T-helper 2 cell treated with Interferon-gamma antibody and Interleukin-4, amounts not matched to agents 5 μg/mL and 100 μg/mL, for 36 hours (primary cell): ENCODE measurements at regions not wholly inside any gene's neighbourhood (a gene's known extent, or its start where the extent isn't known, plus 50 kb on each side); places are given as distances from the start of the nearest gene placed in this dataset.

Experiments used
- DNase-seq: peaks from one replicate; pipeline ENCODE4 v3.0.0; 2021; ENCODE audit warnings: low spot score
- H3K27ac Mint-ChIP-seq: one replicate; pipeline ENCODE4 v1.8.0; 2021; ENCODE audit warnings: mild to moderate bottlenecking, mixed read lengths
- H3K27me3 Mint-ChIP-seq: one replicate; pipeline ENCODE4 v1.8.0; 2021; ENCODE audit warnings: low read depth, mixed read lengths
- H3K36me3 Mint-ChIP-seq: one replicate; pipeline ENCODE4 v1.8.0; 2021; ENCODE audit warnings: low read depth, mixed read lengths
- H3K4me1 Mint-ChIP-seq: one replicate; pipeline ENCODE4 v1.8.0; 2021; ENCODE audit warnings: low read depth, mixed read lengths
- H3K4me3 Mint-ChIP-seq: one replicate; pipeline ENCODE4 v1.8.0; 2022; ENCODE audit warnings: mild to moderate bottlenecking, moderate library complexity, mixed read lengths
- H3K9me3 Mint-ChIP-seq: one replicate; pipeline ENCODE4 v1.8.0; 2021; ENCODE audit warnings: mixed read lengths

DNA sequence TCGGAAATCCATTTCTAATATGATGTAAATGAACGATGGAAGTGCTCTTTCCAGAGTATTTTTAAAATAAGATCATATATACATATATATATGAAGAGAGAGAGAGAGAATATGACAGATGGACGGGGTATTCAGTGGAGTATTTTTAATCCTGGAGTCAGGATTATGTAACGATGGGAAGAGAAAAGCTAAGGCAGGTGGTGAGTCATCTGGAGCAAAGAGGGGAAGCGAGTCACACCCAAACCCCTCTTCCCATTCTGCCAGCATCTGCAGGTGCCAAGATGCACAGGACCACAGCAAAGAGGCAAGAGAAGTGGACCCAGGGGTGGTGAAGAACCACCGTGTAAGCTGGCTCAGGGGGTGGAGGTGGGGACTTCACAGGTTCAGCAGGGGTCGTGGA lies 102.7 kb upstream of the GRIK3 start:
- Mint-ChIP-seq H3K4me3 (no peak overlapping the region), H3K27ac (no peak overlapping the region), H3K27me3 (no peaks in the 10 kb centered on the region), H3K4me1 (no peaks in the 10 kb centered on the region), H3K36me3 (no peaks in the 10 kb centered on the region), H3K9me3 (no peaks in the 10 kb centered on the region)
- DNase-seq: no peak

DNA sequence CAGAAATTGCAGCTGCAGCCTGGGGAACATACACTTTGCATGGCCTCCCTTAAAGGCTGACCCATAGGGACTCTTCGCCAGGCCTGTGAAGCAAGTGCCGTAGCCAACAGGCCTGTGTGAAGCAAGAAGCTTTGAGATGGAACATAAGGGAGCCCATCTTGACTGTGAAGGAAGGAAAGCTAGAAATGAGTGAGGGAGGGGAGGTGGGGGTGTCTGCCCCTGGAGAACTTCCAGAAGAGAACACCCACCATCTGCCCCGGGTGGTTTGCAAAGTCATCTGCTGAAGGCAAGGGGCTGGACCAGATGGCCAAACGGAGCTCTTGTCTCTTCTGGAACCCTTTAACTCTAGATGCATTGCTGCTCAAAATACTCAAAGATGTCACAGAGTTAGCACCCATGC lies 103.3 kb upstream of the GRIK3 start:
- no peaks in the 10 kb centered on the region for H3K36me3 Mint-ChIP-seq
- no peaks in the 10 kb centered on the region for H3K27me3 Mint-ChIP-seq
- H3K27ac Mint-ChIP-seq: no peak overlapping the region
- H3K4me3 Mint-ChIP-seq: no peak overlapping the region
- no peaks in the 10 kb centered on the region for H3K4me1 Mint-ChIP-seq
- DNase-seq: no peak
- no peaks in the 10 kb centered on the region for H3K9me3 Mint-ChIP-seq

DNA sequence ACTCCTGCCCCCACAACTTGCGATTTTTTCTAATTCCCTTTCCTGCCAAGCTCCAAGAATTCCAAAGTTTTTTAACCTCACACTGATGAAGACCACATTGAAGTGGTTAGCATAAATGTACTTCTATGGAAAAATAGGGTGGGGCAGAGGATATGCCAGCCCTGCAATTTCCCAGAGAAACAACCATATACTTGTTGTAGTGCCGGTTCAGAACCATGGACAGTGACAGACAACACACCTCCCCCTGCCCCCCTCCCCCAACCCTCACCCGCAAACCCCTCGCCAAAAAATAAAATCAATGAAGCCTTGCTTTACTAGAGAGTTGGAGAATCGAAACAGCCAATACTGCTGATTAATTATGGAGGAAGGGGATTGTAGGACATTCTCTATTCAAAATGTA lies 109.5 kb upstream of the GRIK3 start:
- H3K27me3 Mint-ChIP-seq: no peaks in the 10 kb centered on the region
- H3K9me3 Mint-ChIP-seq: no peaks in the 10 kb centered on the region
- no peaks in the 10 kb centered on the region for H3K36me3 Mint-ChIP-seq
- no peak for DNase-seq
- H3K4me3 Mint-ChIP-seq: no peak overlapping the region
- no peaks in the 10 kb centered on the region for H3K4me1 Mint-ChIP-seq
- no peak overlapping the region for H3K27ac Mint-ChIP-seq

DNA sequence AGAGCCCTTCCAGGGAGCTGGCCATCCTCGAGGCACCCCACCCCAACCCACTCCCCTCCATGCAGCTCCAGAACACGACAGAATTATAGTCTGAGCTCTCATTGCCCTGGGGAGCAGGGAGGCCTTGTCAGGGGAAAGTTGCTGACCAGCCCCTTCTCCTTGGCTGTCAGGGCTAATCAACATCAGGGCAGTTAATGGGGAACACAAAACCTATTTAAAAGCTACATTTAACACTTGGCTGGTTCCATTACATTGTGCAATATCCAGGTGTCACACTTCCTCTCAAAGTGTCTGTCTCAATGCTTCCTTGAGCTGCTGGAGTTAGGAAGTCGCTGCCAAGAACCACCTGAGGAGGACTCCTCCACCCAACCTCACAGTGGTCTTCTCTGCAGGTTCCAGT lies 111.8 kb upstream of the GRIK3 start:
- Mint-ChIP-seq H3K4me1 (no peaks in the 10 kb centered on the region), H3K4me3 (no peak overlapping the region), H3K9me3 (no peaks in the 10 kb centered on the region), H3K27ac (no peak overlapping the region), H3K27me3 (no peaks in the 10 kb centered on the region), H3K36me3 (no peaks in the 10 kb centered on the region)
- DNase-seq: no peak

DNA sequence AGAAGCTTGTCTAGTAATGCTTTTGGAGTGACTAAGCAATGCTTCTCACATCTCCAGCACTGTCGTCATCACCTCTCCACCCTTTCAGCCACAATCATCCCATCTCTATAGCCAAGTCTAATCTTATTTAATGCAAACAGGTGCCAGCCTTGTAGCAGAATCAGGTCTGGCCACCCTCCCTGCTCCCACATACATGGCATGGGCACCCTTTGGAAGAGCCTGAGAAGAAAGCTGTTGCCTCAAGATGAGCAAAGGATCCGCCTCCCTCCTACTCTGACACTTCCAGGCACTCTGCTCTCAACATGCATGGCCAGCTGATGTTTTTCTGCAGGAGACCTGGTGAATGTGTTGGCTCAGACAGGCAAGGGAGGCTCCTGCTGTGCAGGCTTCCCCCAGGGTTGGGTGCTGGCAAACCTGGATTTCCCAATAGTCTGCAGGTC lies 113.1 kb upstream of the GRIK3 start:
- no peaks in the 10 kb centered on the region for H3K4me1 Mint-ChIP-seq
- H3K27ac Mint-ChIP-seq: no peak overlapping the region
- H3K36me3 Mint-ChIP-seq: no peaks in the 10 kb centered on the region
- H3K27me3 Mint-ChIP-seq: no peaks in the 10 kb centered on the region
- DNase-seq: no peak
- H3K4me3 Mint-ChIP-seq: no peak overlapping the region
- H3K9me3 Mint-ChIP-seq: no peaks in the 10 kb centered on the region

DNA sequence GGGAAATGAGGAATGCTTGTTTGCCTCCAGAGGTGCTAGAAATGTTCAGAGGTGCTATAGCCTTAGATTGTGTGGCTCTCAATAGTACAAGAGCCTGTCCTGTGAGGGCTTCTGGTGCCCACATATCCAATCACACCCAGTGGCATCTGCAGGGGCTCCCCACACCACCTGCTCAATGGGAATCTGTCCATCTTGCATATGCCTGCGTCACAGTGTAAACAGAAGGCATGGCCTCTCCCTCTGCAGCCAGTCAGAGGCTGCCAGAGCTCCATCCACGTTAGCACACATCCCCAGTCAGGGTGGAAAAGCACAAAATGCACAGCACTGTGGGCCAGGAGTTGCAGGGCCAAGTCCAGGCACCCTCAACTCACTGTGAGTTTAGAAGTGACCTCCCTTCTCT lies 113.6 kb upstream of the GRIK3 start:
- no peaks in the 10 kb centered on the region for H3K36me3 Mint-ChIP-seq
- H3K27ac Mint-ChIP-seq: no peak overlapping the region
- DNase-seq: no peak
- H3K4me1 Mint-ChIP-seq: no peaks in the 10 kb centered on the region
- no peak overlapping the region for H3K4me3 Mint-ChIP-seq
- no peaks in the 10 kb centered on the region for H3K27me3 Mint-ChIP-seq
- H3K9me3 Mint-ChIP-seq: no peaks in the 10 kb centered on the region

DNA sequence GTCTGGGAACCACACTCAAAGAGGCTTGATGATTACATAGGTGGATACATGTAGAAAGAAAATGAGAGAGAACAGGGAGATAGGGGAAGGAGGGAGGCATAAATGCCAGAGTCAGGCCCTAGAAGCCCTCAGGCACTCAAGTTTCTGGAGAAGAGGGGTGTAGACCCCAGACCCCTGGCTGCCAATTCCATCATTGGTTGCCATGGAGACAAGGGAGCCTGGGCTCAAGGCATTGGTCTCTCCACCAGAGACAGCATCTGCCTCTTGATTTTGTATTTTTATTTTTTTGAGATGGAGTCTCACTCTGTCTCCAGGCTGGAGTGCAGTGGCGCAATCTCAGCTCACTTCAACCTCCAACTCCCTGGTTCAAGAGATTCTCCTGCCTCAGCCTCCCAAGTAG lies 114.3 kb upstream of the GRIK3 start:
- no peaks in the 10 kb centered on the region for H3K36me3 Mint-ChIP-seq
- H3K27ac Mint-ChIP-seq: no peak overlapping the region
- no peaks in the 10 kb centered on the region for H3K27me3 Mint-ChIP-seq

DNA sequence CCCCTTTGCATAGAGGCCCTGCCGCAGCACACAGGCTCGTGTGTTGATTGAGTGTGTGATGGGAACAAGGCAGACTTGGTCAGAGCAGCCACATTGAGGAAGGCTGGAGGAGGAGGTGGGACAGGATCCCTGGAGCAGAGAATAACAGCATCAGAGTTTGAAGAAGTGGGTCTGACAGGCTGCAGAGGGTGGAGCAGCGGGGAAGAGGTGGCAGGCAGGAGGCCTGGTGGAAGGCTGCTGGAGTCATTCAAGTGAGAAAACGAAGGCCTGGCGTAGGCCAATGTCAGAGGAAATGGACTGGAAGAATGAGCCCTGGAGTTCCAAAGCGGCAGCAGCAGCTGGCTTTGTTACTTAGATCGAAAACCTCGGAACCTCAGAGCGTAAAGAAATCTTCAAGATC lies 115.0 kb upstream of the GRIK3 start:
- Mint-ChIP-seq H3K27ac (no peak overlapping the region), H3K9me3 (no peaks in the 10 kb centered on the region), H3K4me3 (no peak overlapping the region), H3K27me3 (no peaks in the 10 kb centered on the region), H3K36me3 (no peaks in the 10 kb centered on the region), H3K4me1 (no peaks in the 10 kb centered on the region)
- DNase-seq: no peak

More for the DNA sequence above, 114.3 kb upstream of the GRIK3 start:
- Mint-ChIP-seq H3K4me1 (no peaks in the 10 kb centered on the region), H3K4me3 (no peak overlapping the region), H3K9me3 (no peaks in the 10 kb centered on the region)
- no peak for DNase-seq

DNA sequence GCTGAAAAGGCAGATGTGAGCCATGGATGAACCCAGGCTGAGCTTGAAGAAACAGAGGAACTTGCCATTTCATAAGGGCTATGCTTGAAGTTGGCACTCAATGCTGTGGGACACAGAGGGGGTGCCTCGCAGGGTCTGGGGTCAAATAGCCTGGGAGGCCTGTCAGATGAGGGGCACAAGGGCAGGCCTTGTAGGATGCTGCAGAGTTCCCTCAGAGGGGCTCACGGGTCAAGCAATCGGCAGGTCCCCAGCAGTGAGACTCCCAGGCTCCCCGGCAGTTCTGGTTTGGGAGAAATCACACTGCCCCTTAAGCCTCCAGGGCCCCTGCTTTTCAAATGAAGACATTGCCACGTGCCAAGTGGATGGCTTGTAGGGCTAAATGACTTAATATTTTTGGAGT lies 116.7 kb upstream of the GRIK3 start:
- Mint-ChIP-seq H3K36me3 (no peaks in the 10 kb centered on the region), H3K4me1 (no peaks in the 10 kb centered on the region), H3K4me3 (no peak overlapping the region), H3K27ac (no peak overlapping the region), H3K27me3 (no peaks in the 10 kb centered on the region), H3K9me3 (no peaks in the 10 kb centered on the region)
- DNase-seq: no peak

DNA sequence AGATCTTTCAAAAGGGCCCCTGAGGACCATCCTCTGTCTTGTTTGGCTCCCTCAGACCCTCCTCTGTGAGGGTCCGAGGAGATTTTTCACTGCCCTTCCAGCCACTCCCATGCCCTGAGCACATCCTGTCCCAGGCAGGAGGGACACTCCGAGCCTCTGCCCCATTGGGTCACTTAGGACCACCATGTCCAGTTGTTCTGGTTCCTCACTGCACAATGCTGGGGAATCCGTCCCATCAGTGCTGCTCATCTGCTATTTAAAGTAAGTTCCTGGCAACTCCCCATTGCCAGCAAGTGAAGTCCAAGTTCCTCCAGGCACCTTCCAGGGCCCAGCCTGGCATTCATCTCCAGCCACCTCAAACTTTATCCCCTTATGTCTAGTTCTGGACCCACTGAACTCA lies 117.5 kb upstream of the GRIK3 start:
- Mint-ChIP-seq H3K36me3 (no peaks in the 10 kb centered on the region), H3K9me3 (no peaks in the 10 kb centered on the region), H3K27me3 (no peaks in the 10 kb centered on the region), H3K4me3 (no peak overlapping the region), H3K4me1 (no peaks in the 10 kb centered on the region), H3K27ac (no peak overlapping the region)
- DNase-seq: no peak

DNA sequence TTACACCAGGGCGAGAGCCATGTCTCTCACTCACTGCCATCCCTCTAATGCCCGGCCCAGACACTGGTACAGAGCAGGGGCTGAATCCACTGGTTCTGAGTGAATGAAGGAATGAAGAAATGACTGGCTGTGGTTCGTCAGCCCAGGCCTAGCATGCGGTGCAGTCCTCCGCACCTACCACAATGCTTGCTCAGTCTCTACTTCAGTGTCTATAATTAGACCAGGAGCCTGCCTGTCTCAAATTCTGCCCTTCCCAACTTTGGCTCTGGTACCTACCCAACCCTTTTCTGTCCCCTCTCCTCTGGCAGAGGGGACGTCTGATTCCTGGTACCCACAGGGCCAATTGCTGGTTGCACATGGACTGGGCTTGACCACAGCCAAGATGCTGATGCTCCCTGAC lies 118.2 kb upstream of the GRIK3 start:
- Mint-ChIP-seq H3K9me3 (no peaks in the 10 kb centered on the region), H3K27me3 (no peaks in the 10 kb centered on the region), H3K4me1 (no peaks in the 10 kb centered on the region), H3K4me3 (no peak overlapping the region), H3K27ac (no peak overlapping the region), H3K36me3 (no peaks in the 10 kb centered on the region)
- no peak for DNase-seq

DNA sequence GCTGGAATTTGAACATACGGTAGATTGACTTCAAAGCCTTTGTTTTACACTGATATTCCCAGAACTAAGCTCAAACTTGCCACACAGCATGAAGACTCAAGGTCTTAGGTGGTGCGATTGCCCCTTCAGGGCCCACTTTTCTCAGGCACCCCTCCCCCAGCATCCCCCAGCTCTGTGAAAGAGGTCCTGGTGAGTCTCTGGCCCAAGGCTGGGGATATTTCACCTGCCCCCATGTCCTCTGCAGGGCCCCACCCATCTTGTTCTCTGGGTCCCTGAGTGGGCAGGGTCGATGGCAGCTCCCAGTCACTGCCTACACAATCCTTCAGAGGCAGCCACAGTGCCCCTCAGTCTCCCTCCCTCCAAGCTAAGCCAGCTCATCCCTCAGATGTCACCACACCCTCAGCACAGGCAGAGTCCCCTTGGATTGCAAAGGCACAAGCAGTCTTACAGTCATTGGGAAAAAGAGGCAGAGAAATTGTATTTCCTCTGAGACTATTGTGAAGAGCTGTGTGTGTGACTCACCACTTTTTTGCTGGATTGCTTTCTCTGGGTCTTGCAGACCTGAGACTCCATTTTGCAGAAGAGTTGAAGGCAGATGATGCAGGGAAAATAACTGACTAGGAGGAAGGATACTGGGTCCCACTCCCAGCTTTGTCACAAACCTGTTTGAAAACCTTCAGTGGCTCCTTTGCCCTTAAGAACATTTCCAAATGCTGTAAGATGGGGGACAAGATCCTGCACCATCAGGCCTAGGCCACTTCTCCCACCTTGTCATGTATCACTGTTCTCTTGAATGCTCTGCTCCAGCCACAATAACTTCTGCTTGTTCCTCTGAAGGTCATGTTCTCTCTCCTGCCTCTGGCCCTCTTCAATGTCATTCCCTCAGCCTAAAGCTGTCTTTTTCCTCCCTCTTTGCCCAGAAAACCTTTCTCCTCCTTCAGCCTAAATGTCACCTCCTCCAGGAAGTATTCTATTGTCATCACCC lies 119.1 kb upstream of the GRIK3 start:
- DNase-seq: no peak
- no peak overlapping the region for H3K4me3 Mint-ChIP-seq
- no peaks in the 10 kb centered on the region for H3K9me3 Mint-ChIP-seq
- H3K4me1 Mint-ChIP-seq: no peaks in the 10 kb centered on the region
- H3K36me3 Mint-ChIP-seq: no peaks in the 10 kb centered on the region
- no peak overlapping the region for H3K27ac Mint-ChIP-seq
- no peaks in the 10 kb centered on the region for H3K27me3 Mint-ChIP-seq

DNA sequence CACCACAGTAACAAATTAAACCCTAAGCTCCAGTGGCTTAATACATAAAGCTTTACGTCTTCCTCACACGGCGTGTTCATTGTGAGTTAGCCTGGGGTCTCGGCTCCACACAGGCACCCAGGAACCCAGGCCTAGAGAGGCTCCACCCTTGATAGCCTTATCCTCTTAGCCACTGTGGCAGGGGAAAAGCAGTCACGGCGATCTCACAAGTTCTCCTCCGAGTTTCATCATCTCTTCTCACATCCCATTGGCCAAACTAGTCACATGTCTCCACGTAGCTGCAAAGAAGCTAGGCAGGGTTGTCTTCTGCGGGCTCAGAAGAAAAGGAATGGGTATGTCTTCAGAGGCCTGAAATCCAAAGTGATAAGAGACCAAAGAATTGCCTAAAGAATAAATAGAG lies 122.3 kb upstream of the GRIK3 start:
- no peaks in the 10 kb centered on the region for H3K36me3 Mint-ChIP-seq
- no peaks in the 10 kb centered on the region for H3K27me3 Mint-ChIP-seq
- no peaks in the 10 kb centered on the region for H3K4me1 Mint-ChIP-seq
- H3K9me3 Mint-ChIP-seq: no peaks in the 10 kb centered on the region
- no peak overlapping the region for H3K4me3 Mint-ChIP-seq
- H3K27ac Mint-ChIP-seq: no peak overlapping the region
- no peak for DNase-seq

DNA sequence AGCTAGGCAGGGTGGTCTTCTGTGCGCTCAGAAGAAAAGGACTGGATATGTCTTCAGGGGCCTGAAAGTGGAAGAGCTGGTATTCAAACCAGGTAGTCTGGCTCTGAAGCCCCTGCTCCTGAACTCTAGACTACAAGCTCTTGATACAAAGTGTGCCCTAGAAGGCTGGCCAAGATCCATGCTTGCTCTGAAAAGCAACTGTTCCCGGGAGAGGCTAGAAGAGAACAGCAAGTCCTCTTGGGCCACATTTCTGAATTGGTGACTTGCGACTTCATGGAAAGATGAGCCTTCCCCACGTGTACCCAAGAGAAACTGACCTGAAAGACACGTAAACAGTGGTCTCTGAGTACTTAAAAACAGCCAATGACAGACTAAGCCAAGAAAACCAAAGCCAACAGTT lies 123.3 kb upstream of the GRIK3 start:
- no peaks in the 10 kb centered on the region for H3K27me3 Mint-ChIP-seq
- H3K9me3 Mint-ChIP-seq: no peaks in the 10 kb centered on the region
- DNase-seq: no peak
- no peaks in the 10 kb centered on the region for H3K4me1 Mint-ChIP-seq
- no peaks in the 10 kb centered on the region for H3K36me3 Mint-ChIP-seq
- H3K27ac Mint-ChIP-seq: no peak overlapping the region
- H3K4me3 Mint-ChIP-seq: no peak overlapping the region
